ACC112 (cell line): ENCODE measurements at regions not wholly inside any gene's neighbourhood (a gene's known extent, or its start where the extent isn't known, plus 50 kb on each side); places are given as distances from the start of the nearest gene placed in this dataset.

Experiments
- H2AFZ ChIP-seq: fragments of 200-600 bp; sonication (generic); one replicate; pipeline ENCODE4 v1.6.0; 2017; ENCODE audit warnings: antibody characterized with exemption, low read length; ENCODE audit not compliant: unreplicated experiment
- H3K27ac ChIP-seq: fragments of 200-600 bp; sonication (generic); 2 replicates; pipeline ENCODE4 v1.5.1; 2014; ENCODE audit warnings: low read depth, mild to moderate bottlenecking, antibody characterized with exemption, low read length, moderate library complexity
- H3K27me3 ChIP-seq: fragments of 200-600 bp; sonication (generic); 2 replicates; pipeline ENCODE4 v1.6.1; 2014; ENCODE audit warnings: mild to moderate bottlenecking, antibody characterized with exemption, low read length, moderate library complexity, mixed read lengths; ENCODE audit not compliant: insufficient read depth
- H3K36me3 ChIP-seq: fragments of 200-600 bp; sonication (generic); 2 replicates; pipeline ENCODE4 v1.6.1; 2016; ENCODE audit warnings: mild to moderate bottlenecking, antibody characterized with exemption, low read length, moderate library complexity, mixed read lengths; ENCODE audit not compliant: insufficient read depth
- H3K4me1 ChIP-seq: fragments of 200-600 bp; sonication (generic); one replicate; pipeline ENCODE4 v1.6.1; 2016; ENCODE audit warnings: low read length, mixed read lengths; ENCODE audit not compliant: insufficient read depth, unreplicated experiment, control insufficient read depth
- H3K4me3 ChIP-seq: fragments of 200-600 bp; sonication (generic); 2 replicates; pipeline ENCODE4 v1.5.1; 2014; ENCODE audit warnings: mild to moderate bottlenecking, low read depth, low read length
- H3K79me2 ChIP-seq: fragments of 200-600 bp; sonication (generic); one replicate; pipeline ENCODE4 v1.6.0; 2016; ENCODE audit warnings: low read length; ENCODE audit not compliant: control insufficient read depth, unreplicated experiment, insufficient read depth

DNA sequence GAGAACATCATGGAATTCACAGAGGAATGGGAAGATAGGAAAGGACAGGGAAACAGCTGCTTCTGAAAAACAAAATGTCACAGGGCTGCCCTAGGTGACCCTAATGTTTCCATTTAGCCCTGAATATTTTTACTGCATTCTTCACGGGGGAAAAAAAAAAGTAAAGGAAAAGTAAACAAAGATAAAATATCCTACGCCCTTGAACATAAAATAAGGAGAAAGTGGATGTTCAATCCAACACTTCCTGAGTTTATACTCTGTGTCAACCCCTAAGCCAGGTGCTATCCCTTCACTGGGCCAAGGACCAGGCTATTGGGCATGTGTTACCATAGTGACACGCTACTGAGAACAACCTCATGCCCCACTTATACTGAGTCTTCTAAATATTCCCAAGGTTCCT, 84.7 kb downstream of the FAM76B start:
- Histone ChIP-seq H2AFZ (no peak overlapping the region), H3K4me3 (no peak overlapping the region), H3K79me2 (no peaks in the 10 kb centered on the region), H3K4me1 (peaks cover 7% of the 10 kb centered on the region), H3K36me3 (no peaks in the 10 kb centered on the region), H3K27ac (no peak overlapping the region), H3K27me3 (no peaks in the 10 kb centered on the region)

DNA sequence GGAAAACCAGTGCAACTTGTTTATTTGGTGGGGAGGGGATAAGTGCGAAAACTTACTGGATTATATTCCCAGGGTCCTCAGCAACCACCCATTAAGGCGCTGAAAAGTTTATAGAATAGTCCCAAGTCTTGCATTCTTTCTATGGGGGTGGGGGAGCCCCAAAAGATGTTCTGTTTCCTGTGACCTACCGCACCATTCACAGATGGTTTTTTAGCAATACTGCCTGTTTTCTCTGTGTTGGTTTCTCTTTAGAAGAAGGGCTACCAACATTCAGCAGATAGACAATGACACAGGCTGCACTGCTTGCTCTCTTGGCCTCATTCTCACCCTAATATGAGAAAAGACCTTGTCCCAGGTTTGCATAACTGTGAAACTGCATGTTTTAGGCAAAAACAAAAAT, 86.5 kb downstream of the FAM76B start:
- Histone ChIP-seq H3K4me3 (no peak overlapping the region), H2AFZ (no peak overlapping the region), H3K27ac (no peak overlapping the region)

DNA sequence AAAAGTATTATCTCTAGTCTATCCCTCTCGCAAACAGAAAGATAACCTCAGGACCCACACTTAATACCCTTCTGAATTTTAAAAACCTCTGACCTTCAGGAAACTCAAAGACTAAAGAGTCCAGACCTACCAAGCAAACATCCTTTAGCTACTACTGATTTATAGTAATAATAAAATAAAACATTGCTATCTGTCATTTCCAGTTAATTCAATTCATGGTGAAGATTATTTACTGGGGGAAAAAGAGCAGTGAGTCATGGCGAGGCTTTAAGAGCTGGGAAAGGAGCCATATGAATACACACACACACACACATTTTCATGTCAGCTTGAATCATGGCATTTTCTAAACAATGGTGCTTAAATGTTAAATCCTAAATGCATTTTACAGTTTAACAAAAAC, 87.1 kb downstream of the FAM76B start:
- Histone ChIP-seq H2AFZ (no peak overlapping the region), H3K27me3 (no peaks in the 10 kb centered on the region), H3K4me3 (no peak overlapping the region), H3K27ac (no peak overlapping the region), H3K4me1 (peaks cover 15% of the 10 kb centered on the region), H3K79me2 (no peaks in the 10 kb centered on the region), H3K36me3 (no peaks in the 10 kb centered on the region)

More for the DNA sequence above, 86.5 kb downstream of the FAM76B start:
- H3K79me2 ChIP-seq: no peaks in the 10 kb centered on the region
- no peaks in the 10 kb centered on the region for H3K27me3 ChIP-seq
- H3K4me1 ChIP-seq: peaks cover 15% of the 10 kb centered on the region
- H3K36me3 ChIP-seq: no peaks in the 10 kb centered on the region

DNA sequence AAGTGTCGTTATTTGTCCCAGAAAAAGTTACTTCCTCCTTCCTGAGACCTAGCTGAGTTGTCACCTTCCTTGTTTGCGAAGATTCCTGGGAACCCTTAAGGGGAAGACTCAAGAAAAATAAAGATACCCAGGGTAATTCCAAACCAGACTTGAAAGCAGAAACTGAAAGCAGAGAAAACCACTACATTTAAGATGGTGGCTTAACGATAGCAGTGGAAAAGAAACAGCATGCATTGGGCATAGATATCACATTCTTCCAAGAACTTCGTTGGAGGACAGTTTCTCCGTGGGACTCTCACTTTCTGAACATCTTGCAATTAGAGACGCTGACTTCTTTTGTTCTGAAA, 89.1 kb downstream of the FAM76B start:
- Histone ChIP-seq H3K4me3 (no peak overlapping the region), H3K79me2 (no peaks in the 10 kb centered on the region), H3K27me3 (no peaks in the 10 kb centered on the region), H3K4me1 (peaks cover 15% of the 10 kb centered on the region), H3K36me3 (no peaks in the 10 kb centered on the region), H3K27ac (no peak overlapping the region), H2AFZ (no peak overlapping the region)

DNA sequence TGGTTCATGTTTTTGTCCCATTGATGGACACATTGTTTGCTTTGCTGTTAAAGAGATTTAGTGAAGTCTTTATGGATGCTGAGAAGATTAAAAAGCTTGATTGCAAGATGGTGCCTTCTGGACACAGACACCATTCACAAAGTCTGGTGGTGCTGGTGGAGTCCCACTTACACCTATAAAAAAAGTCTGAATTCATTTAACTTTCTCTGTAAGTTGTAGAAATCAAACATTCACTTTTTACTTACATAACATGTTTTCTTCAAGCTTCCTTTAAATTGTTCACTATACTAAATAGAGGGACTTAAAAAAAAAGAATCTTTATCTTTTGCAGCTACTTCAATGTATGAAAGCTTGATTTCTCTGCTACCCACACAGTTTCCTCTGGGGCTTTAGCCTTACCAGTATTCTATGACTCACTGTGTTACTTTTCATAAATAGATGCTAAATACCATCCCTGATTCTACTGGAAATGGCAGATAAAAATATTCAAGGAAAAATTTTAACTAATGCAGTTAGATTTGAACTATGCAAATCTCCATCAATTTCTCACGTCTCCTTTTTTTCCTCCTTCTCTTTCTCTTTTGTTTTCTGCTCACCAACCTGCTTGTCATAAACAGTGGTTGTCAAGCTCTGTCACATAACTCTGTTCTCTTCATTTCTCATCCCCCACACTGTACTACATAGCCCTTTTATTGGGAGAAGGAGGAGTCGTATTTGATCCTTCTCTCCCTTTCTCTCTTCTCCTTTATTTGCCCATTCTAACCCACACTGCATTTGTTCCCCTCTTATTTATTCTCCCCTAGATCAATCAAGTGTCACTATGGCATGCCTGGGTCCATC, 89.7 kb downstream of the FAM76B start:
- Histone ChIP-seq H3K4me1 (peaks cover 15% of the 10 kb centered on the region), H2AFZ (peak overlapping the region; percentile 39), H3K36me3 (no peaks in the 10 kb centered on the region), H3K4me3 (no peak overlapping the region), H3K27me3 (no peaks in the 10 kb centered on the region), H3K79me2 (no peaks in the 10 kb centered on the region), H3K27ac (no peak overlapping the region)

DNA sequence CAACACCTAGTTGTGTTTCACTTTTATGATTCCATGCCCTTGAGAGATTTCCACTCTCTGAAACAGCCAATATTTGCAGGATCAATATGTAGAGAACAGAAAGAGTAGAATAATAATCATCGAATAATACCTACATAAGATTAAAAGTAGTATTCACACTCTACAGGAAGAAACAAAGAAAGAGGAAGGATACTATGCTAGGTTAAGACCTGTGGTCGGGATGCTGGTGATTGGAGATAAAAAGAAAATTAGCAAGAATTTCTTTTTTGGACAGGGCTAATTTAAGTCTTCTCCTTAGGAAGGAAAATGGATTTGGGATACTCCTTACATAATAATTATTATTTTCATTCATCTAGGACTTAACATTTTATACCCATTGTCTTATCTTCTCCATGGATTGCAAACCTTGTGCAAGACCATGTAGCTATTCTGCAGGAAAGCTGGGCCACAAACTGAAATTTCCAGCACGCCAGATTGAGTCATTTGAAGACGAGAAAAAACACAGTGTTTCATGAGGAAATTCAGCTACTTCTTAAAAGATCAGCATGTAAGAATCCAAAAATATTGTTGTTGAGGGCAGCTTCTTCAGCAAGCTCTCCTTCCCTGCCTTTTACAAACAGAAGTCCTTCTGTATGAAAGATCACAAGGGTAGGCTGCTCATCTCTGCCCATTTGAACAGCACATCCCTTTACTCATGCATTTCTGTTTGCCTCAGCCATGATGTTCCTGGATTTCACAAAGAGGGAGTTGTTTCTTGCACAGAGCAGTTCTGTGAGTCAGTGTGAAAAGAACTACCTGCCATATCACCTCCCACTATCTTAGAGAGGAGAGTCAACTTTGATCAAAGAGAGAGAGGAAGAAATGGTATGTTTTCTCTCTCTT, 90.7 kb downstream of the FAM76B start:
- H3K4me1 ChIP-seq: peaks cover 15% of the 10 kb centered on the region
- H3K79me2 ChIP-seq: no peaks in the 10 kb centered on the region
- H3K36me3 ChIP-seq: no peaks in the 10 kb centered on the region
- no peaks in the 10 kb centered on the region for H3K27me3 ChIP-seq
- H3K27ac ChIP-seq: no peak overlapping the region
- H3K4me3 ChIP-seq: no peak overlapping the region
- no peak overlapping the region for H2AFZ ChIP-seq

DNA sequence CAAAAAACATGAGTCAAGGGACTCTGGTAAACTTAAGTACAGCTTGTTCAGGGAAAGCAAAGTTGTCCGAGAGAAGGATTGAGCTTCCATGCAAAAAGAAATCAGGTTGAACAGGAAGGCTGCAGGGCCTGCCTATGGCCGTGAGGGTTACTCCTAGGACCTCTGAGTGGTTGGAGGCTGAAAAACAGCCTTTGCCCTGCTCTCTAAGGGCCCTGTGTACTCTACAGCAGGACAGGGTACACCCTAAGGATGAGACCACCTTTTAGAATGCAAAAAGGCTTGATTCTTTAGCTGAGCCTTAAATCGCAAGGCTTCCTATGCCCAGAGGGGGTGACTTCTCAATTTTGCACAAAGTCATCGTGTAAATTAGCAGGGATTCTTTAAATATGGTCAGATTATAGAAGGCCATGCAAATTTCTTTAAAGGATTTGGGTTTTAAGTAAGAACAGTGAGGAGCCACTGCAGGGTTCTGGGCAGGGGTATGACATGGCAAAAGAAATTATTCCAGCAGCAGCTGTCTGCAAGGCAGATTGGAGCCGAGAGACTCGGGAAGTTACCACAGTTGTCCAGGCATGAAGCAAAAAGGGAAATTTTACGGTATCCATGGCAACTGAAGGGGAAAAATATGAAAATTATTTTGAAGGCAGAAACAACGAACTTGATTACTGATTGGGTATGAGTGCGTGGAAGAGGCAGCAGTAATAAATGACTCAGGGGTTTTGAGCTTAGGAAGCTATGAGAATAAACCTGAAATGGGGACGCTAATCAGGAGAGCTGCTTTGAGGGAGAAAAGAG, 91.8 kb downstream of the FAM76B start:
- Histone ChIP-seq H3K4me1 (peaks cover 13% of the 10 kb centered on the region), H3K27me3 (no peaks in the 10 kb centered on the region), H2AFZ (no peak overlapping the region), H3K4me3 (no peak overlapping the region), H3K79me2 (no peaks in the 10 kb centered on the region), H3K27ac (no peak overlapping the region), H3K36me3 (no peaks in the 10 kb centered on the region)

DNA sequence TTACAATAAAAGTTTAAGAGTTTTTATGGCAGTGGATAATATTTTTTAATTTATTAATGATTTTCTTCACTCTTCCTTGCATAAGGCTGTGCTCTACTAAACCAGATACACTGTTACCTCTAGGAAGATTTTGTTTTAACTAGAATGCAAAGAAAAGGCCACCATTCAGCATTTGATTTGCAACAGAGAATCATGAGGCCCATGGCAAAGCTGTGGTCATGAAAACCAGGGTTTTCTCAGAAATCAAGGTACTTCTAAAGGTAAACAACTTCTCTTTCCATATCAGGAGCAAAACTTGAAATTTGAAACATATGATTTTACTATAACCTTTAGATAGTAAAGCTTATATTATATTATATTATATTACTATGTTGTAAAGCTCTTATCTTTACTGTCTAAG, 94.4 kb downstream of the FAM76B start:
- Histone ChIP-seq H3K27me3 (peaks cover 3% of the 10 kb centered on the region), H3K36me3 (no peaks in the 10 kb centered on the region), H3K4me1 (peaks cover 10% of the 10 kb centered on the region), H3K27ac (no peak overlapping the region), H3K4me3 (no peak overlapping the region), H3K79me2 (no peaks in the 10 kb centered on the region), H2AFZ (no peak overlapping the region)

DNA sequence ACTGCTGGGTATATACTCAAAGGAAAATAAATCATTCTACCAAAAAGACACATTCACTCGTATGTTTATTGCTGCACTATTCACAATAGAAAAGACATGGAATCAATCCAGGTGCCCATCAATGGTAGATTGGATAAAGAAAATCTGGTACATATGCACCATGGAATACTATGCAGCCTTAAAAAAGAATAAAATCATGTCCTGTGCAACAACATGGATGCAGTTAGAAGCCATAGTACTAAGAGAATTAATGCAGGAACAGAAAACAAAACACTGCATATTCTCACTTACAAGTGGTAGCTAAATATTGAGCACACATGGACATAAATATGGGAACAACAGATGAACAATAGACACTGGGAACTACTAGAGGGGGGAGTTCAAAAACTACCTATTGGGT, 96.3 kb downstream of the FAM76B start:
- Histone ChIP-seq H3K27me3 (peaks cover 14% of the 10 kb centered on the region), H3K4me3 (no peak overlapping the region), H3K36me3 (no peaks in the 10 kb centered on the region), H2AFZ (no peak overlapping the region), H3K27ac (no peak overlapping the region), H3K4me1 (no peaks in the 10 kb centered on the region), H3K79me2 (no peaks in the 10 kb centered on the region)

DNA sequence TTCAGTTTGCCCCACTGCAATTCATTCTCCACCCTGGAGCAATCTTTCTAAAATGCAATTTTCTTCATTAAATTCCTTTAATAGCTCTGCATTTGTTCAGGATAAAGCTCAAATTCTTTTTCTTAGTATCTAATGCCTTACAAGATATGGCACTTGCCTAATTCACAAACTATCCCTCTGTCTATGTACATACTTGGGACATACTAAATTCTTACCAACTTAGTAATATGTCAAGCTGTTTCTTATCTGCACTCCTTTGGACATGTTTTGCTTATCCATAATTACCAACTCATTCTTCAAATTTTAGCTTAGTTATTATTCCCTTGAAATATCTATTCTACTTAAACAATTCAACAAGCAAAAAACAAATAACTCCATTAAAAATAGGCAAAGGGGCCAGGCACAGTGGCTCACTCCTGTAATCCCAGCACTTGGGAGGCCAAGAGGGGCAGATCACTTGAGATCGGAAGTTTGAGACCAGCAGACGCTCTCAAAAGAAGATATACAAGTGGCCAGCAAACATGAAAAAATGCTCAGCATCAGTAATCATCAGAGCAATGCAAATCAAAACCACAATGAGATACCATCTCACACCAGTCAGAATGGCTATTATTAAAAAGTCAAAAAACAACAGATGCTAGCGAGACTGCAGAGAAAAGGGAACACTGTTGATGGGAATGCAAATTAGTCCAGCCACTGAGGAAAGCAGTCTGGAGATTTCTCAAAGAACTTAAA, 96.9 kb downstream of the FAM76B start:
- Histone ChIP-seq H3K4me3 (no peak overlapping the region), H3K27ac (no peak overlapping the region), H3K36me3 (no peaks in the 10 kb centered on the region), H3K79me2 (no peaks in the 10 kb centered on the region), H3K4me1 (no peaks in the 10 kb centered on the region), H2AFZ (no peak overlapping the region), H3K27me3 (peaks cover 20% of the 10 kb centered on the region)
